GM10266 (cell line): ENCODE measurements at regions not wholly inside any gene's neighbourhood (a gene's known extent, or its start where the extent isn't known, plus 50 kb on each side); places are given as distances from the start of the nearest gene placed in this dataset.

Source experiments
- DNase-seq: peaks from one replicate; pipeline ENCODE4 v3.0.0; 2012; ENCODE audit errors: extremely low spot score
- CTCF ChIP-seq: IDR thresholded peaks from 2 replicates; pipeline ENCODE4 v1.5.1; 2012; ENCODE audit warnings: mild to moderate bottlenecking, low read depth; ENCODE audit not compliant: control insufficient read depth, insufficient read depth; ENCODE audit errors: missing control alignments

GRCh38 chr6:113318575-113318917 is 538.6 kb upstream of the MARCKS start:
- no peak for TF ChIP-seq CTCF
- no peak for DNase-seq

- TF ChIP-seq CTCF = no peak
- DNase-seq = no peak
These were observed 536.5 kb upstream of the MARCKS start for GRCh38 chr6:113320653-113321052.

- TF ChIP-seq CTCF = no peak
- no peak for DNase-seq
These were observed 530.4 kb upstream of the MARCKS start for GRCh38 chr6:113326781-113327180.

- DNase-seq = no peak
- no peak for TF ChIP-seq CTCF
These were observed 528.2 kb upstream of the MARCKS start for GRCh38 chr6:113328886-113329381.

GRCh38 chr6:113329942-113330635 is 527.1 kb upstream of the MARCKS start:
- no peak for TF ChIP-seq CTCF
- DNase-seq = no peak

GRCh38 chr6:113330636-113330946 is 526.6 kb upstream of the MARCKS start:
- TF ChIP-seq CTCF = no peak
- no peak for DNase-seq

GRCh38 chr6:113331021-113331420 is 526.1 kb upstream of the MARCKS start:
- no peak for TF ChIP-seq CTCF

More at GRCh38 chr6:113331021-113331420, 526.1 kb upstream of the MARCKS start:
- no peak for DNase-seq
